ENCODE measurements at regions not wholly inside any gene's neighbourhood (a gene's known extent, or its start where the extent isn't known, plus 50 kb on each side); places are given as distances from the start of the nearest gene placed in this dataset.

DNA sequence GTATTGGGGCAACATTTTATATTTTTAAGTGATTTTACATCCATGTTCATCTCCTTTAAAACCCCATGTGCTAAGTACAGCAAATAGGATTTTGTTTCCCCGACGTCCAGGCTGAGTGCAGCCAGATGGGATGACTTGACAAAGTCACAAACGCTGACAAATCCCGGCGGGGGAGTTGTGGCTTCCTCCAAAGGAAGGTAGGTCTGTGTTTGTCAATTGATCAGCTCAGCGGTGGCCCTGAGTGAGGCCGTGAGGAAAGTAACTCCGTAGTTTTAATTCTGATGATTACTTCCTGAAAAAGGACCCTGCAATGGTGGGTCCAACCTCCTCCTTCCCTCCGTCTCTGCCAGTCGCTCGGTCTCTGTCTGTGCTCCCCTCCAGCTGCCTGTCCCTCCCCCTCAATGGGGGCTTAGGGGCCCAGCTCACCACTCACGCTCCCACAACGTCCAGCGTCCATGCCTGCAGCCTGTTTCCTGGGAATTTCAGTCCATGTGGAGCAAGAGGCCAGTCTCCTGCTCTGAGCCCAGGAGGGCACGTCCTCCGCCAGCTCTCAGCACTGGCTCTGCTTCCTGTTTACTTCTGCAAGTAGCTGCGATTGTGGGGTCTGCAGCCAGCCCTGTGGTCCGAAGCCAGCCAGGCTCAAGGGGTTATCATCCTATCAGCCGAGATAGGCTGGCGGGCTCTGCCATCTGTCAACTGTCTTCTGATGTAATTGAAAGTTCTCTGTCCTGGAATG is 209.4 kb upstream of the FOXF1 start:
- no peak for DNase-seq (ENCODE audit: low spot score)

DNA sequence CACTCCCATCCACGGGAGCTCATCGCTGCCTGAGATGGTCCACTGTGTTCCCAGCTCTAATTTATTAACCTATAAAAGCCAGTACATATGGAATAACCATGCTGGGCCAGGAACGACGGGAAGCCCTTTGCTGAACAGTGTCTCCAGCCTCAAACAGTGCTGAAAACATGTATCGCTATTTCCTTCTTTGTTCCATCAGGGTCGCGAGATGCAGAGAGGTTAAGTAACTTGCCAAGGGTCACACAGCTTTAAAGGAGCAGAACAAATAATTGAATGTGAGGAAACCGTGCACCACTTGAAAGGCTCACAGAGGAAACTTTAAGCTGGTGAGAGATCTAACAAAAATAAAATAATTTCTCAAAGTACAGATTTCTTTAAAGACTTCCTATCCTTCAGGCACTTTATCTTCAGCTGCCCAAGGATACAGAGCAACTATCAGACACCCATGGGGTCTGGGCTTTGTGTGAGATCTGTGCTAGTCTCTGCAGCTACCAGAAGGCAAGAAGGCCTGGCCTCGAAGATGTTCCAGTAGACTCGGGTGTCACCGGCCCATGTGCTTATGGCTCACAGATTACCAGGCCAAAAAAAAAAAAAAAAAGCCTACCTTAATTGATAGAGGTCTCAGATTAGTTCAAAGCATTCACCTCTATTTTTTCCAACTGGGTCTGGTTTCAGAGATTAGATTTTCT is 207.8 kb upstream of the FOXF1 start:
- no peak for DNase-seq (ENCODE audit: low spot score)

DNA sequence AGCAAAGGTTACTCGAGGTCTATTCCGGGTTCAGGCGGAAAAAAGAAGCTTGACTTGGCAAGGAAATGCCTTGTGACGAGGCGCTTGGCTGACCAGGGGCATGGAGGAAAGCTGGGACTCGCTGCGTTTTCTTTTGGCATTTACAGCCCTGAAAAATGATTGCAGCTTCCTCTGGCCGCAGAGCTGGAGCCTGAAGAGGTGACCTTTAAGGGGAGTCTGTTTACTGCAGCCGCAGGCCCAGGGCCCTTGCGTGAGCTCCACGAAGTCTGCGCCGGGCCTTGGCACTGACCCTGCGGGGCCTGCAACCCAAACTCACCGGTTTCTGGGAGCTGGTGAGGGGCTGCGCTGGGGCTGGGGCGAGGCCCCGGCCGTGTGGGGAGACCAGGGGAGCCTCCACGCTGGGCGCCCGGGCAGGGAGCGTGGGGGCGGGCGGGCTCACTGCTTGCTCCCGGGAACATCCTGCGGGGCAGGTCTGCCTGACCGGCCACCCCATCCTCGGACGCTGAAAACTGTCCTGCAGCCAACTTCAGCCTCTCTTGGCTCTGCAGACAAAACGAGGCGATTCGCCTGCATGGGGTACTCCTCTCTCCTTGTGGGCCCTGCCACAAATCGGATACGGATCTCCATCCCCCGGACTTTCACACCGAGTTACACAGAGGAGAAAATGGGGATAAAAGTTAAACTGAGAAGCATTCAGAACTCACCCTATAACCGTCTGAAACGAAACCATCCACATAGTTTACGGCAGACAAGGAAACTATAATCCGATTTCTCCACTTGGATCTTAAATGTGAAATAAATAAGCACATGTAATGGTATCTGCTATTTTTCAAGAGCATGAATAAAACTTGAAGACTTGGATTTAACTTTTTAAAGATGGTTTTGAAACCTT is 206.3 kb upstream of the FOXF1 start:
- no peak for DNase-seq (ENCODE audit: low spot score)

DNA sequence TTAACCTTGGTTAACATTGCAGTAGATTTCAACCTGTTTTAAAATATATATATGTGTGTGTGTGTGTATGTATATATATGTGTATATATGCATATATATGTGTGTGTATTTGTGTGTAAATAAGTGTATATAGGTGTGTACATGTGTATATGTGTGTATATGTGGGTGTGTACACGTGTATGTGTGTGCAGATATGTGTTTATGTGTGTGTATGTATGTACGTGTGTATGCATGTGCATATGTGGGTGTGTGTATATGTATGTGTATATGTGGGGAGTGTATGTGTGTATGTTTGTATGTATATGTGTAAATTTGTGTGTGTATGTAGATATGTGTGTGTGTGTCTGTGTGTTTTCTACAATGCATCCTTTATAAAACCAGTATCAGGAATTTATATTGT is 205.5 kb upstream of the FOXF1 start:
- no peak for DNase-seq (ENCODE audit: low spot score)

DNA sequence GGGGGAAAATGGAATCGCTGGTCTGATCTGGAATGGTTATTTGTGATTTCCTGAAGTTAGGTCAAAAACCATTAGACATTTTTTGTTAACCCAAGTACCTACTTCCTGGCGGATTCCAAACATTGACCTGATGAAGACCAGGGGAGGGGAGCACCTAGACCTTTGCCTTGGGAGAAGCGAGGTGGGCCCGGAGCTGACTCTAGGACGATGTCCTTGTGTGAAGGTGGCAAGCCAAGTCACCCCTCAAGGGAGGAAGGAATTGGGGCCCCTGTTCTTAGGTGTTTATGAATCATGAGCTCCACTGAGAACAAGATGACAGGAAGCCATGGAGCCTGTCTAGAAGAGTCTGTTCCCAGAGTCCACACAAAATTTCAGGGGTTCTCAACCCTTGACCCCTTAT is 204.9 kb upstream of the FOXF1 start:
- no peak for DNase-seq (ENCODE audit: low spot score)

DNA sequence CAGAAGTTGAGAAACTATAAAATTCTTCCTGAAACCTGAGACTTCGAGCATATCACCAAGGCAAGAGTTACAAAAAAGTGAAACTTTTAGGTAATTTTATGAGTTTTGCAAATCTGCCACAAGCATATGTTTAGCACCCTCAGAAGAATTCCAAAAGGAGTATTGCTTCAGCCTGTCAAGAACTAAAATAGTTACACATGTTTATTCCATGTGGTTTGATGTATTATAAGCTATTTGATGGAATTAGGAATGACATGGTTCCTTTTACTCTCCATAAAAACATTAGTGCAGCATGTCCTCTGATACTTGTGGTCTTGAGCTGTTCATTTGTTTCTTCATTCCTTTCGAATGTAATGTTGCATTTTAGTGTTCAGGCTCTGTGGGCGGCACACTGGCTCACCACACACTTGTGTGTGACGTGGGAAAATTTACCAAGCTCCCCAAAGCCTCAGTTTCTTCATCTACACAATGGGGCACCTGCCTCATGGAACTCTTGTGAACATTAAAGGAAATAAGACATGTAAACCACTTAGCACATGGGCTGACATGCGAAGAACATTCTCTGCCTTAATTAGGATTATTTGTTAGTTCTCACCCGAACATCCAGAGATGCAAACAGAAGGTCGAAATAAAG is 204.2 kb upstream of the FOXF1 start:
- DNase-seq (ENCODE audit: low spot score) = no peak

DNA sequence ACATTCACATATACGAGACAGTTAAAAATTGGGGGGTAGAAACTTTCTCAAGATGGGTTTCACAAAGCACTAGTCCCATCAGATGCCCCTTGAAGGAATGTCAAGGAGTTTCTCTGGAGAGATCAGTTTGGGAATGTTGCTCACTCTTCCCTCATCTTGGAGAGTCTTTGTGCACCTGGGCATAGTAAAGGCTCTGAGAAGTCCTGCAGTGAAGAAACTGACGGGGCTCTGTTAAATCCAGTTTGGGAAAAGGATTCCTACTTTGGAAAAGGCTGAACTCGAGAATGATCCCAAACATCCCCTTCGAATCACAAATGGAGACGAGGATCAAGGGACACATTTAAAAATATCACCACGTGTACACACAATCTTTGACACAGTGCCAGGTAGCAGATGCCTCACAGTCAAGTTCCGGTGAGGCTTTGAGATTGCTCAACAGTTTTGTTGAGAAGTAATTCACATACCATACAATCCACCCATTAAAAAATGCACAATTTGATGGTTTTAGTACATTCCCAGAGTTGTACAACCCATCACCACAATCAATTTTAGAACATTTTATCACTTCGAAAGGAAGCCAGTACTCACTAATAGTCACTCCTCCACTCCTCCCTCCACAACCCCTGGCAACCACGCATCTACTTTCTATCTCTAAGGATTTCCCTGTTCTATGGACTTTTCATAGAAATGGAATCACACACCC is 203.4 kb upstream of the FOXF1 start:
- DNase-seq (ENCODE audit: low spot score) = no peak

DNA sequence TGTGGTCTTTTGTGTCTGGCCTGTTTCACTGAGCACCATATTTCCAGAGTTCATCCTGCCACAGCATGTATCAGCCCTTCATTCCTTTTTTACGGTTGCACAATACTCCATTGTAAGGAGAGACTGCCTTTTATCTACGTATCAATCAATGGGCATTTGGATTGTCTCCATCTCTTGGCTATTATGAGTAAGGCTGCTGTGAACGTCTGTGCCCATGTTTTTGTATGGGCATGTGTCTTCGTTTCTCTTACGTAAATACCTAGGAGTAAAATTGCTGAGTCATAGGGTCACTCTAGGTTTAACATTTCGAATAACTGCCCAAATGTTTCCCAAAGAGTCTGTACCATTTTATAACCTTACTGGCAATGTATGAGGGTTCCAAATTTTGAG is 202.8 kb upstream of the FOXF1 start:
- DNase-seq (ENCODE audit: low spot score) = no peak

DNA sequence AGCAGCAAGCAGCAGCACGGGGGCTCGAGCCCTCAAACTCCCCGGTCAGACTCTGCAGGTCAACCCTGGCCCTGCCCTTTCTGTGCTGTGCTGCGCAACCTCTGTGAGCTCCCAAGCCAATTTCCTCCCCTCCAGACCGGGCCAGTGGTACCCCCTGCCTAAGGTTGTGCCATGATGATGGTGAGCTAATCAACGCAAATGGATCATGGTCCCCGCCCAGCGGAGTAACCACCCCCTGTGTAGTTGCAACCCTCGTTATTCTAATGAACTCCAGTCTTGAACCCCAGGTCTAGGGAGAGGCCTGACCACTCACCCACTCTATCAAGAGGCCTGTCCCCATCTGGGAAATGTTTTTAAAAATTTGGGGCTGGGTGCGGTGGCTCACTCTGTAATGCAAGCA is 201.8 kb upstream of the FOXF1 start:
- no peak for DNase-seq (ENCODE audit: low spot score)

DNA sequence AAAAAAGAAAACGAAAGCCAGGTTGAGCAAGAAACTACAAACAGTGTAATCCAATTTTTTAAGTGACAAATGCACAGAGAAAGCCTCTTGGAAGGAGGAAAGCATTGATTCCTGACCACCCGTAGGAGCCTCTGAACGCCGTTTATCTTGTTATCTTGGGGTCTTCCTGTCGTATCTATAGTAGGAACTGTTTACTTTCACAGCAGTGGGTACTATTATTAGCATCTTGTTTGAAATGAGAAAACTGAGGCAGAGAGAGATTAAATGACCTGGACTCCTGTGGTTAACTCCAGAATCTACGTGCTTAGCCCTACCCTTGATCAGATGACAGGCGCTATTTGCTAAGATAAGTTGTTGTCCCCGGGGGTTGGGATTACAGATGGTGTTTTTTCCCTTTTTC is 196.7 kb upstream of the FOXF1 start:
- no peak for DNase-seq (ENCODE audit: low spot score)

DNA sequence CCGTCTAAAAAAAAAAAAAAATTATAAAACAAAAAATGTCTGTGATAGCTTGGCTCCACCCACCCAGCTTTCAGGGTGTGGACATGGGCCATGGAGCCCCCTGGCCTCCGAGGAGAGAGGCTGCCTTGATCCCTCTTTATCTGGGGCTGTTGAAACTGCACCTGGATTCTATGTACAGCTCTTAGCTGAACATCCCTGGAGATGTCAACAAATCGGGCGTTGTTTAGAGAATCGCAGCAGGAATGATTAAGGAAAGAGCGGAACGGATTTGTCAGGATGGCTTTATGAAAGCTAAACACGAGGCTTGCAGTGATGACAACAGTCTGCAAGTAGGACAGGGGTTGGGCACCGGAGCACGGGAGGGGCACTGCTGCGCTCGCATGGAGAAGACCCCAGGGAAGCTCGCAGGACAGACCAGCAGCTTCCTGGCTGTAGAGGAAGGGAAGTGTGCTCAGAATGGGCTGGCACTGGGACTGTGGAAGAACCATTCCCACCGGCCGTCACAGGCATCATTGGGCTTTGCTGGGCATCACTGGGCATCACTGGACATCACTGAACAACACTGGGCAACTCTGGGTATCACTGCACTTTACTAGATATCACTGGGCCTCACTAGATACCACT is 195.8 kb upstream of the FOXF1 start:
- no peak for DNase-seq (ENCODE audit: low spot score)

DNA sequence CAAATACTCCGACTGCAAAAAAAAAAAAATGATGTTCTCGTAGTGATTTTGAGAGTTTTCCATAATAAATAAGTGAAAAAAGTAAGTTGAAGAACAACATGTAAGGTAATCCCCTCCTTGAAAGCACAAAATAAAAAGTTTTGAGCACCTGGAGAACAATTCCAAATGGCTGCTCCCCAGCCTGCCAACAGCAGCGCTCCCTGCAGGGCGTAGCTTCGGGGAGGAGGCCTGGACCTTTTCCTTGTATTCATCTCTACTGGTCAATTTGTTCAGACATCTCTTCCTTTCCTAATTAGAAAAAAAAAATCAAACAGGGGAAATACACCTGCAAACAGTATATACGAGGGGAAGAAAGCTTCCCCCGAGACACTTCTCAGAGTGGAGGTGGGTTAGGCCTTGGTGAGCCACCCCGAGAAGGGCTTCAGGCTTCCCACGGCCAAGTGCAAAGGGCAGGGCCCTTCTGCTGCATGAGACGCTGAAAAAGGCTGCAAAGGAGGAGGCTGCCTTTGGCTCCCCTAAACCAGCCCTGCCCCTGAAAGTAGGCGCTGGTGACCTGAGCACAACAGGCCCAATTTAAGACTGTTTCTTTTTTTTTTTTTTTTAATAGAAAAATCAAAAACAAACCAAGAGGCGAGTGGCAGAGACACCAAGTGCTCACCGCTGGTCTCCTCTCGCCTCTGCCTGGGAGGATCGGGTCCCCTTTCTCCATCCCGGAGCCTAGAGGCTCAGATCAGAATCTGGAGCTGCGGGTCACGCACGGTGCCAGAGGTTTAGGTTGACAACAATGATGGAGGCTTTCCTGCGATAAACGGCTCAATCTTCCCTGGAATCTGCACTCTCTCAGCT is 193.1 kb upstream of the FOXF1 start:
- DNase-seq (ENCODE audit: low spot score) = no peak

DNA sequence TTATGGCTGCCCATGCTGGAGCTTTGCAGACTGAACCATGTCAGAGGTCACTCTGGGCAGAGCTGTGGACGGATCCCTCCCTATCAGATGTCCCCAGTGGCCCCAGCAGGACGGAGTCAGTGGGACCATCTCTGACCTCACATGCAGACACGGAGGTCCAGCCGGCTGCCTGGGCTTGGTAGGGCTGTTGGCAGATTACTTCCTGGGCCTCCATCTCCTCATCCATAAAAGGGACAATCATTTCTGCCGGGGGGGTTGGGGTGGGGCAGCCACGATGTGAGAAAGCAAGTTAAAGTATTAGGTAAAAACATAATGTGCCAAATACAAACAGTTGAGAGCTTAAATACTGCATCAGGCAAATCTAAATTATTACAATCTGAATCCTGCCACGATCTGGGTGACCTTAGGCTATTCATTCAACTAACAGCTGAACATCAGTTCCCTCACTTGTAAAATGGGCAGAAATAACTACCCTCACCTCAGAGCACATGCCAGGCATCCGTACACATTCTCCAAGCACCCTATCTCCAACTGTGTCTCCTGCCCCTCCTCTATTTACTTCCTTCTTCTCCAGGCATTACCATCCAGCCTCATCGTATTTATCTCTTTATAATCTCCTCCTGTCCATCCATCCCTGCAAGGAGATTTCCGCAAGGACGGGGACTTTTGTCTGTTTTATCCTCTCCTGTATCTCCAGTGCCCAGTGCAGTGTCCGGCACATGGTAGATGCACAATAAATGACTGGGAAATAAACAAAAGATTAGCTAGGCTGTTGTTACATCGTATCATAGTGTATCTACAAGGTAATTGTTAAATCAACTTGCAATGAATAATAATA is 192.3 kb upstream of the FOXF1 start:
- no peak for DNase-seq (ENCODE audit: low spot score)

DNA sequence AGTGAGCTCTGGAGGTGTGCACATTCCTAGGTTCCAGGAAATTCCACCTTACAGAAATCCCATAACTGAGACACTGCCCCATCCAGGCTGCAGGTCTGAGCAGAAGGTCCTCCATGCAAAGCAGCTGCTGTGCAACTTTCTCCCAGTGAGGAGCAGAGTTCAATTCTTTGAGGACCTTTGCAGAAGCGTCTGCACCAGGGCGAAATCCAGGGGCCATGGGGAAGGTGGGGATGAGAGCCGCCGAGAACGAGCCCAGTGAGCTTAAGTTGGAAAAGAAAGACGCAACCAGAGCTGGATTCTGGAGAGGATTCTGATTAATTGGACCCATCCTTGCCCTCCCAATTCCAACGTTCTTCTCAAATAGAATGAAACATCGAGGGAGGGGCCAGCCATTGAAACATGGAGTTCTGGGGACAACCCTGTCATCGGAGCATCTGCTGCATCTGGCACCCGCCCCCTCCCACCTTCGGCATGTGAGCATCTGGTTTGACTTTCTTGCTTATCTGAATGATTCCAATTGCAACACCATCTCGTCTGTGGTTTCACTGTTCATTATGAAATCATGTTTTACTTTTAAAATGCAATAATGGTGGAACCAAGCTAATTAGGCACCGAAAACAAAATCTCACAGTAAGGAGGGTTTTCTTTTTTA is 190.6 kb upstream of the FOXF1 start:
- no peak for DNase-seq (ENCODE audit: low spot score)

DNA sequence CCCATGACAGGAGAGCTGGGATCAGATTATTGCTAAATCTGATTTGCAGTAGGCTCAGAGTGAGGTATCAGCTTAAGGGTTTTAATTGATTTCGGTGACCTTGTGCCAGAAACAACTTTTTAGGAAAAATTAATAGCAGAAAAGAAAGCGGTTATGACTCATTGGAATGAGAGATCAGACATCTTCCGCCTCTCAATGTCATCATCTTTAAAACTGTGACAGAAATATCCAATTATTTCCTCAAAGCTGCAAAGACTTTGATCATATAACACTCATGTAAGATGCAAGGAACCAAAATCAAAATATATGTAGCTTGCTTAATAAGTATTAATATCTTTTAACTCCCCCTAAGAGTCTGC is 190.1 kb upstream of the FOXF1 start:
- DNase-seq (ENCODE audit: low spot score) = no peak

DNA sequence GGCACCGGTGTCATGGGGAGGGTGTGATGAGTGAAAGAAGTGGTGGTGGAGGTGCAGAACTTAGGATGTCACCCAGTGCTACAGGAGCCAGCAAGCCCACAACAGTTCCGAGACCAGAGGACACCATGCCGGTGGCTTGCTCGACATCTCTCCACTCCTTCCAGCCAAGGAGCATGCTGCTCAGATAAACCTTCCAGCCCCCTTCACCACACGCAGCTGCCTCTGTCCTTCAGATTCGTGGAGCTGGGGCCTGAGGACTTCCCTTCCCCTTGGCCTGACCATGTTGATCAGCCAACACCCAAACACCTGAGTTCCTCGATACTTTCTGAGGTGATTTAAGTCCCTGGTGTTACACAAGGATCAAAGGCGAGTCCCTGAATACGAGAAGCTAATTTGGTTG is 188.8 kb upstream of the FOXF1 start:
- DNase-seq (ENCODE audit: low spot score) = no peak

DNA sequence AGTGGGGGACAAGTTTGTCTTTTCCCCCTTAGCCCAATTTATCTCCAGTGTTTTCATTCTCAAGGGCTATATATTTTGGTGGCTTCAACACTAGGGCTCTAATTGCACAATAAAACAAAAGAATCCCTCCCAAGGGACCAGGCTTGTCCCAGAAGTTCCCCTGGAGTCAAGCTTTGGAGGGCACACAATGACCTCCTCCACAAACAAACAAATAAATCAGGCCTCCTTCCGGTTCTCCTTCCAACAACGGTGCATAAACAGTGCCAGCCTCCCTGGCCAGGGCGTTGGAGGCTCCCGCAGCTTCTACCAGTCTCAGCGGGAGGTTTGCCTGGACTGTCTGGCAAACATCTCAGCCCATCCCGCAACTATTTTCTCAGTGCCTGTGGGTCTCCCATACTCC is 188.0 kb upstream of the FOXF1 start:
- no peak for DNase-seq (ENCODE audit: low spot score)

DNA sequence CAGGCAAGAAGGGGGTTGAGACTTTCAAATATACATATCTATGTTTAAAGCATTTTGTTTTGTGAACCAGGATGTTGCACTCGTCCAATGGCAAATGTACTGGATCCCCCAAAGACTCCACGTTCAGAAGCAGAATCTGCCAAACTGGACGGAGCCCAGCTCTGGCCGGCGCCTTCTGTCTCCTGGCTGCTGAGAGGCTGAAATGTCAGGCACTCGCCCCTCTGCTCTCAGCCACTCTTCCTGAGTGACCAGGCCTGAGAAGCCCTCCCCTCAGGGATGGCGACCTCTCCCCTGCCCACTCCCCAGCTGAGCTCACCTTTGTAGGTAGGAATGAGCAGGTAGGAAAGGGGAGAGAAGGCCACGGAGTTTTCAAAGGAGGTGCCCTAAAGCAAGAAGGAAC is 187.5 kb upstream of the FOXF1 start:
- DNase-seq (ENCODE audit: low spot score) = no peak

DNA sequence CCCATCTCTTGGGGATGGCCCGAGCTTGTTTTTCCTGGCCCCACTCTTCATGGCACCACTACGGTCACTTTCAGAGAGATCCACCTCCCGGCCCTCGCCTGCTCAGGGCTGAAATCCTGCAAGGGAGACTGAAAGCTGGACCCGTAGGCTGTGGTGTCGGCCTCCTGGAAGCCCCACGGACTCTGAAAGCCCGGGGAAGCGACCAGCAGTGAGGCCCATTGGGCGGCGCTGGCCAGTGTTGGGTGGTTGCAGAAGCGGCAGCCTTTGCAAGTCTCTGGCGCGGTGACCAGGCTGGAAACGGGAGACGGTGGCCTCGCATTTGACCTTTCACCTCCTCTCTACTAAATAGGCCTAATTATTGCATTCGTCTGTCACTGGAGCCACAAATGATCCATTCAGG is 186.0 kb upstream of the FOXF1 start:
- no peak for DNase-seq (ENCODE audit: low spot score)

Data from HuH-7.5 (cell line).